ENCODE measurements at regions not wholly inside any gene's neighbourhood (a gene's known extent, or its start where the extent isn't known, plus 50 kb on each side); places are given as distances from the start of the nearest gene placed in this dataset.

DNA sequence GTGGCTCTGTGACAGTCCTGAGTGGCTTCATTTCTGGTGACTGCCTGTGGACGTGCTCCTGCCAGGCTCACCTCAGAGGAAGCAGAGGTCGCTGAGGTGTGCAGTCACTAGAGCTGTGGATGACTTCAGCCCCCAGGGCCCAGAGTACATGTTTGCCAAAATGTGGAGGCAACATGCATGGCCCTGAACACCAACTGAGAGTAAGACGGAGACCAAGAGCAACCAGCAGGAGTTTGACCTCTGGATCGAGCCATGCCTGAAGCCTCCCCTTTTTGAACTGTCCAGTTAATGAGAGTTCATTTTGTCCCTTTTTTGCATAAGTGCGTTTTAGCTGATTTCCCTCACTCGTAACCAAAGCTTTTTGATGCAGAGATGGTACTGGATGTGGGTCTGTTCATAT, 184.9 kb downstream of the RTP5 start:
- Histone ChIP-seq H3K9ac (ENCODE audit: low read length) (no peak overlapping the region), H3K27me3 (ENCODE audit: low read length) (no peaks in the 10 kb centered on the region; the same call in 1 of the 2 replicates), H3K4me3 (ENCODE audit: insufficient read depth, low read length, poor library complexity, severe bottlenecking) (no peak overlapping the region), H3K36me3 (ENCODE audit: low read length) (no peaks in the 10 kb centered on the region), H2AFZ (ENCODE audit: low read depth, low read length, severe bottlenecking) (no peak overlapping the region), H4K20me1 (ENCODE audit: low read depth, low read length) (no peaks in the 10 kb centered on the region), H3F3A (ENCODE audit: insufficient read depth) (no peaks in the 10 kb centered on the region), H3K79me2 (ENCODE audit: insufficient read depth, low read length) (no peaks in the 10 kb centered on the region), H3K27ac (ENCODE audit: low read depth, low read length) (no peak overlapping the region), H3K4me2 (ENCODE audit: low read depth, low read length, poor library complexity, severe bottlenecking) (no peak overlapping the region), H3K9me3 (ENCODE audit: insufficient read depth, low read length) (no peaks in the 10 kb centered on the region), H3K9me2 (replicated peaks; ENCODE audit: insufficient read depth, low read length) (no peaks in the 10 kb centered on the region)
- no peak for TF ChIP-seq CTCF (IDR thresholded peaks at IDR 0.05; ENCODE audit: insufficient read depth, low read length, poor library complexity, severe bottlenecking)
- no peak for TF ChIP-seq EZH2phosphoT487 (conservative IDR thresholded peaks at IDR 0.05; ENCODE audit: low read length)

- Histone ChIP-seq H2AFZ (ENCODE audit: low read depth, low read length, severe bottlenecking) (no peak overlapping the region), H3K4me2 (ENCODE audit: low read depth, low read length, poor library complexity, severe bottlenecking) (no peak overlapping the region), H3K4me3 (ENCODE audit: insufficient read depth, low read length, poor library complexity, severe bottlenecking) (no peak overlapping the region), H3K9me3 (ENCODE audit: insufficient read depth, low read length) (no peaks in the 10 kb centered on the region), H3K27me3 (ENCODE audit: low read length) (no peaks in the 10 kb centered on the region; the same call in 1 of the 2 replicates), H3K9ac (ENCODE audit: low read length) (no peak overlapping the region), H3K36me3 (ENCODE audit: low read length) (no peaks in the 10 kb centered on the region), H3K27ac (ENCODE audit: low read depth, low read length) (no peak overlapping the region), H4K20me1 (ENCODE audit: low read depth, low read length) (no peaks in the 10 kb centered on the region), H3K79me2 (ENCODE audit: insufficient read depth, low read length) (no peaks in the 10 kb centered on the region), H3F3A (ENCODE audit: insufficient read depth) (no peaks in the 10 kb centered on the region), H3K9me2 (replicated peaks; ENCODE audit: insufficient read depth, low read length) (no peaks in the 10 kb centered on the region)
- TF ChIP-seq EZH2phosphoT487 (conservative IDR thresholded peaks at IDR 0.05; ENCODE audit: low read length) (no peak), CTCF (IDR thresholded peaks at IDR 0.05; ENCODE audit: insufficient read depth, low read length, poor library complexity, severe bottlenecking) (no peak)
These were observed 185.6 kb downstream of the RTP5 start for GRCh38 chr2:242054881-242055801.

DNA sequence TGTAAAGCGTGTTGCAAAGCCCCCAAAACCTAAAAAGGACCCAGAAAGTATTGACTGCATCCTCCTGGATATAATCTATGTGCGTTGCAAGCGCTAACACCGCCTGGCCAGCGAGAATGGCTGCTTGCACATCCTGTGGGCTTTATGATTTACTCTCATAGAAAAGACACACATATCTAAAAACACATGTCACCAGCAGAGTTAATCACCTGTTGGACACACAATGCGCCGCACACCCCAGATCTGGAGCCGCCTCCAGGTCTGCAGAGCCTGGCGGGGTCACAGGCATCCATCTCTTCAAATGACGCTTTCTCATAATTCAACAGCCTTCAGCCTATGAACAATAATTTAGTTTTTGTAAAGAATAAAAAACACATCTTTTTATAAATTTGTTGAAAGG, 186.5 kb downstream of the RTP5 start:
- TF ChIP-seq CTCF (IDR thresholded peaks at IDR 0.05; ENCODE audit: insufficient read depth, low read length, poor library complexity, severe bottlenecking), result no peak
- TF ChIP-seq EZH2phosphoT487 (conservative IDR thresholded peaks at IDR 0.05; ENCODE audit: low read length), result no peak
- H3F3A ChIP-seq (ENCODE audit: insufficient read depth), result no peaks in the 10 kb centered on the region
- H3K4me3 ChIP-seq (ENCODE audit: insufficient read depth, low read length, poor library complexity, severe bottlenecking), result no peak overlapping the region
- H3K4me2 ChIP-seq (ENCODE audit: low read depth, low read length, poor library complexity, severe bottlenecking), result no peak overlapping the region
- no peaks in the 10 kb centered on the region for H3K9me2 ChIP-seq (replicated peaks; ENCODE audit: insufficient read depth, low read length)
- H3K27ac ChIP-seq (ENCODE audit: low read depth, low read length), result no peak overlapping the region
- no peaks in the 10 kb centered on the region for H3K9me3 ChIP-seq (ENCODE audit: insufficient read depth, low read length)
- H3K27me3 ChIP-seq (ENCODE audit: low read length), result no peaks in the 10 kb centered on the region; the same call in 1 of the 2 replicates
- H3K79me2 ChIP-seq (ENCODE audit: insufficient read depth, low read length), result no peaks in the 10 kb centered on the region
- H3K36me3 ChIP-seq (ENCODE audit: low read length), result no peaks in the 10 kb centered on the region
- H4K20me1 ChIP-seq (ENCODE audit: low read depth, low read length), result no peaks in the 10 kb centered on the region
- no peak overlapping the region for H3K9ac ChIP-seq (ENCODE audit: low read length)
- H2AFZ ChIP-seq (ENCODE audit: low read depth, low read length, severe bottlenecking), result no peak overlapping the region

All from SU-DHL-6 (cell line).